ENCODE measurements at regions not wholly inside any gene's neighbourhood (a gene's known extent, or its start where the extent isn't known, plus 50 kb on each side); places are given as distances from the start of the nearest gene placed in this dataset.

GRCh38 chr2:52955079-52955478 is 812.5 kb upstream of the CHAC2 start:
- no peak for TF ChIP-seq CTCF (tag by site-specific recombination; IDR thresholded peaks at IDR 0.05)
- no peak for TF ChIP-seq YY1 (tag by site-specific recombination; IDR thresholded peaks at IDR 0.05)
- TF ChIP-seq ZNF335 (tag by site-specific recombination; conservative IDR thresholded peaks at IDR 0.05) = no peak
- no peak for TF ChIP-seq IKZF3 (tag by site-specific recombination; IDR thresholded peaks at IDR 0.05)
- no peak for TF ChIP-seq ZNF449 (tag by site-specific recombination; IDR thresholded peaks at IDR 0.05)
- TF ChIP-seq ZNF16 (tag by site-specific recombination; IDR thresholded peaks at IDR 0.05; ENCODE audit: low read depth) = no peak
- no peak for TF ChIP-seq ZNF580 (tag by site-specific recombination; IDR thresholded peaks at IDR 0.05)
- no peak for TF ChIP-seq MYNN (tag by site-specific recombination; IDR thresholded peaks at IDR 0.05; ENCODE audit: borderline replicate concordance)
- no peak for TF ChIP-seq ZNF670 (tag by site-specific recombination; IDR thresholded peaks at IDR 0.05; ENCODE audit: low read depth)
- no peak for TF ChIP-seq ZNF777 (tag by site-specific recombination; IDR thresholded peaks at IDR 0.05; ENCODE audit: borderline replicate concordance)
- TF ChIP-seq ZNF560 (tag by site-specific recombination; IDR thresholded peaks at IDR 0.05; ENCODE audit: borderline replicate concordance) = no peak
- no peak for TF ChIP-seq ZNF626 (tag by site-specific recombination; IDR thresholded peaks at IDR 0.05)
- TF ChIP-seq ZNF660 (tag by site-specific recombination; IDR thresholded peaks at IDR 0.05) = no peak
- TF ChIP-seq ZNF114 (tag by site-specific recombination; IDR thresholded peaks at IDR 0.05) = no peak
